Activated CD8-positive, alpha-beta T cell treated with anti-CD3 and anti-CD28 coated beads, Interleukin-2, amount 10 ng/mL, durations not matched to agents 7 days and 5 days (primary cell): ENCODE measurements at regions not wholly inside any gene's neighbourhood (a gene's known extent, or its start where the extent isn't known, plus 50 kb on each side); places are given as distances from the start of the nearest gene placed in this dataset.
"Not testable (repeated sequence)": the region's sequence is repeated elsewhere in the genome, so short reads cannot be mapped to it uniquely, and the experiment has no call there.

ENCODE experiments used
- ATAC-seq: fragments of 150-1000 bp; cut with Tn5 transposase; one replicate; pipeline ENCODE4 v1.10.0; 2021; ENCODE audit warnings: moderate library complexity
- CTCF ChIA-PET: fragments of 350-600 bp; sonication (Branson Sonifier 250); formaldehyde crosslinking; loops from one replicate; lab custom pipeline; 2021; ENCODE audit warnings: antibody characterized with exemption; lab: Charles Lee
- POLR2A ChIA-PET: fragments of 350-600 bp; sonication (Branson Sonifier 250); formaldehyde crosslinking; loops from one replicate; lab custom pipeline; 2021; ENCODE audit warnings: antibody characterized with exemption; lab: Charles Lee
- DNase-seq: peaks from one replicate; pipeline ENCODE4 v3.0.0-alpha.2; 2020
- H3K27ac Mint-ChIP-seq: one replicate; pipeline ENCODE4 v1.8.0; 2021; ENCODE audit warnings: mild to moderate bottlenecking, mixed read lengths
- H3K27me3 Mint-ChIP-seq: one replicate; pipeline ENCODE4 v1.8.0; 2021; ENCODE audit warnings: low read depth, mixed read lengths
- H3K36me3 Mint-ChIP-seq: one replicate; pipeline ENCODE4 v1.8.0; 2021; ENCODE audit warnings: low read depth, mixed read lengths
- H3K4me1 Mint-ChIP-seq: one replicate; pipeline ENCODE4 v1.8.0; 2021; ENCODE audit warnings: low read depth, mixed read lengths
- H3K4me3 Mint-ChIP-seq: one replicate; pipeline ENCODE4 v1.8.0; 2021; ENCODE audit warnings: mild to moderate bottlenecking, mixed read lengths
- H3K9me3 Mint-ChIP-seq: one replicate; pipeline ENCODE4 v1.8.0; 2022; ENCODE audit warnings: mixed read lengths; ENCODE audit not compliant: insufficient read depth

DNA sequence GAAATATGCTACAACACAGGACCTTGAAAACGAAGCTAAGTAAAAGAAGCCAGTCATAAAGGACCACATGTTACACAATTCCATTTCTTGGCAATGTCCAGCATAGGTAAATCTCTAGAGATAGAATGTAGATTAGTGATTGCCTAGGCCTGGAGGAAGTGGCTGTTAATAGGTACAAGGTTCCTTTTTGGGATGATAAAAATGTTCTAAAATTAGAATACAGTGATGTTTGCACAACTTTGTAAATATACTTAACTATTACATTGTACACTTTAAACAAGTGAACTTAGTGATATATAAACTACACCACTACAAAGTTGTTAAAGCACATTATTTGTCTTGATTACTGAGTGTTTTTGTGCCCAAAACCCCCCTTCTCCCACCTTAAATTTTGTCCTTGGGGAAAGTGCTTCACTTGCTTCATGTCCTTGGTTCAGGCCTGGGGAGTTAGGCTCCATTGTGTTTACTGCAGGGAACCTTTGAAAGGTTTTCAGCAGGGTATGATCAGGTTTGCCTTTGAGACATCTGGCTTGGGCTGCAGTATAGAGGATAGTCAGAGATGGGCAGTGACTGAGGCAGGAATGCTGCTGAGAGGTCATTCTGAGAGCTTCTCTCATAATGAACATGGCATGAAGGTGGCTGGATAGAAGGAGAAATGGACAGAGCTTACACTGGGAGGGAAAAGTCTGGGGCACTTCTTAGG lies 1052.6 kb downstream of the REEP3 start:
- ATAC-seq (no peak), DNase-seq (no peak)
- H3K36me3 Mint-ChIP-seq: no peaks in the 10 kb centered on the region
- no peaks in the 10 kb centered on the region for H3K27me3 Mint-ChIP-seq
- peaks cover 6% of the 10 kb centered on the region for H3K9me3 Mint-ChIP-seq
- ChIA-PET POLR2A (no interaction called here), CTCF (no interaction called here)
- no peak overlapping the region for H3K27ac Mint-ChIP-seq
- H3K4me3 Mint-ChIP-seq: no peak overlapping the region
- no peaks in the 10 kb centered on the region for H3K4me1 Mint-ChIP-seq

DNA sequence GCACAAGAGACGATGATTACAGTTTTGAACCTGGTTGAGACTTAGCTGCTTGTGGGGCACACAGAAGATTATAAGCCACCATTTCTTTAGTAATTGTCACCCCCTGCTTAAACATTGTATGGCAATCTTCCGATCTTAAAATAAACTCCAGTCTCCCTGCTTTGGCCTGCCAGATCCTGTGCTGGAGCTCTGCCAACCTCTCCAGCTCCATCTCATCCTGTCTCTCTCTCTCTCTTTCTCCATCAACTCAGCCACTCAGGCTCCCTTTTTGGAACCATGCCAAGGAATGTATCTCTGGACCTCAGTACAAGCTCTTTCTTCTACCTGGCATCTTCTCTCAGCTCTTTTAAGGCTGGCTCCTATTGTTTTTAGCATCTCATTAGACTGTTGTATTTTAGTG lies 1053.2 kb downstream of the REEP3 start:
- no peaks in the 10 kb centered on the region for H3K36me3 Mint-ChIP-seq
- H3K9me3 Mint-ChIP-seq: peaks cover 6% of the 10 kb centered on the region
- H3K4me3 Mint-ChIP-seq: no peak overlapping the region
- no peaks in the 10 kb centered on the region for H3K27me3 Mint-ChIP-seq
- POLR2A ChIA-PET: no interaction called here
- no peak for DNase-seq
- CTCF ChIA-PET: no interaction called here
- no peak for ATAC-seq
- H3K27ac Mint-ChIP-seq: no peak overlapping the region
- no peaks in the 10 kb centered on the region for H3K4me1 Mint-ChIP-seq

DNA sequence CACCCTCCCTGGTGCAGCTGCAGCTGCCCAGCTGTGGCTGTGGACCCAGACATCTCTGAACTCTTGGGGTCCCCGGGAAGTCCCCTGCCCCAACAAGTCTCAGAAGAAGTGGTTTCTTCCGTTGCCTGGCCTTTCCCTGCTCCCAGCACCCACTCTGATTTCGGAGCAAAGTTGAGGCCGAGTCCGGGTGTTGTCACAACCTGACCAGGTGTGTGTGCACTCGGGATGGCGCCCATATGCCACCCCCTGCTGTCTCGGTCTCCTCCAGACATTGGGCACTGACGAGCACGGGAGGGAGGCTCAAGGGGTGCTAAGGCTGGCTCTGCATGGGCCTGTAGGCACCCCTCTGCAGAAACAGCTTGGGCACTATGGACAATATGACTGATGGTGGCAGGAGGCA lies 1055.3 kb downstream of the REEP3 start:
- POLR2A ChIA-PET: no interaction called here
- Mint-ChIP-seq H3K27me3 (no peaks in the 10 kb centered on the region), H3K36me3 (no peaks in the 10 kb centered on the region), H3K27ac (no peak overlapping the region), H3K4me3 (no peak overlapping the region), H3K9me3 (peaks cover 4% of the 10 kb centered on the region), H3K4me1 (no peaks in the 10 kb centered on the region)
- no peak for DNase-seq
- ATAC-seq: no peak
- CTCF ChIA-PET: no interaction called here

DNA sequence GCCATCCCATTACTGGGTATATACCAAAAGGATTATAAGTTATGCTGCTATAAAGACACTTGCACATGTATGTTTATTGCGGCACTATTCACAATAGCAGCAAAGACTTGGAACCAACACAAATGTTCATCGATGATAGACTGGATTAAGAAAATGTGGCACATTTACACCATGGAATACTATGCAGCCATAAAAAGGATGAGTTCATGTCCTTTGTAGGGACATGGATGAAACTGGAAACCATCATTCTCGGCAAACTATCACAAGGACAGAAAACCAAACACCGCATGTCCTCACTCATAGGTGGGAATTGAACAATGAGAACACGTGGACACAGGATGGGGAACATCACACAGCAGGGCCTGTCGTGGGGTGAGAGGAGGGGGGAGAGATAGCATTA lies 1057.6 kb downstream of the REEP3 start:
- H3K36me3 Mint-ChIP-seq, H3K9me3 Mint-ChIP-seq, H3K27me3 Mint-ChIP-seq, H3K4me3 Mint-ChIP-seq, H3K27ac Mint-ChIP-seq, CTCF ChIA-PET, H3K4me1 Mint-ChIP-seq, POLR2A ChIA-PET, DNase-seq, ATAC-seq: not testable (repeated sequence)

DNA sequence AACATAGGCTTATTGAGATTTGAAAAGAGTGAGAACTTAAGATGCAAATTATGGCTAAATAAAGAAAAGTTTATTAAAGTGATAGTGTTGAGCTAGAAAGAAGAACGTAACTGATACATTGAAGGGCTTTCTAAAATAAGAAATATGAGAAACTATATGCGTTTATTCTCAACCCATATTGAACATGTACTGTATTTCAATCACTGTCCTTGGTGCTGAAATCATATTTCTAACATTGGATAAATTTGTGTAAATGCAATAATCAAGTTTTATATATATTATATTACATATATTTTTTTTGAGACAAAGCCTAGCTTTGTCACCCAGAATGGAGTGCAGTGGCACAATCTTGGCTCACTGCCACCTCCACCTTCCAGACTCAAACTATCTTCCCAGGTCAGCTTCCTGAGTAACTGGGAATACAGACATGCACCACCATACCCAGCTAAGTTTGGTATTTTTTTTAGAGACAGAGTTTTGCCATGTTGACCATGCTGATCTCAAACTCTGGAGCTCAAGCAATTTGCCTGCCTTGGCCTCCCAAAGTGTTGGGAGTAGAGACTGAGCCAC lies 1065.8 kb downstream of the REEP3 start:
- POLR2A ChIA-PET: no interaction called here
- Mint-ChIP-seq H3K9me3 (peaks cover 7% of the 10 kb centered on the region), H3K36me3 (no peaks in the 10 kb centered on the region), H3K27me3 (no peaks in the 10 kb centered on the region), H3K4me1 (no peaks in the 10 kb centered on the region), H3K27ac (no peak overlapping the region), H3K4me3 (no peak overlapping the region)
- ATAC-seq (no peak), DNase-seq (no peak)
- CTCF ChIA-PET: no interaction called here

DNA sequence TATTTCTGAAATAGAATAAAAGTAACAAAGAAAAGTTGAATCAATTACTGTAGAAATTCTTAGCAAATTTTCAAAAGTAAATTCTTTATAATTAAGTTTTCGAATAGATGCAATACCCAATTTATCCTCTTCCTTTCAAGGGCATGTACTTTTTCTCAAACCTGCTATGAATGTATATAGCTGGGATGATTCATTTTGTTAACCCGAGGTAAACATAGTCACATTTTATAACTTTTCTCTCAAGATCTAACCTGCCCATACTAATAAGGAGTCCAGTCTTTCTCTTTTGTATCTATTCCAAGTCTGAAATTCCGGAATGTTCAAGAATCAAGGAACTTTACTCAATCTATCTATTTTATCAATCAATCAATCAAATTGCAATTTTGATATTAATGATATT lies 1072.9 kb downstream of the REEP3 start:
- no peaks in the 10 kb centered on the region for H3K4me1 Mint-ChIP-seq
- H3K9me3 Mint-ChIP-seq: peaks cover 15% of the 10 kb centered on the region
- H3K4me3 Mint-ChIP-seq: no peak overlapping the region
- ChIA-PET CTCF (no interaction called here), POLR2A (no interaction called here)
- H3K27ac Mint-ChIP-seq: no peak overlapping the region
- no peak for ATAC-seq
- DNase-seq: no peak
- no peaks in the 10 kb centered on the region for H3K27me3 Mint-ChIP-seq
- H3K36me3 Mint-ChIP-seq: no peaks in the 10 kb centered on the region

DNA sequence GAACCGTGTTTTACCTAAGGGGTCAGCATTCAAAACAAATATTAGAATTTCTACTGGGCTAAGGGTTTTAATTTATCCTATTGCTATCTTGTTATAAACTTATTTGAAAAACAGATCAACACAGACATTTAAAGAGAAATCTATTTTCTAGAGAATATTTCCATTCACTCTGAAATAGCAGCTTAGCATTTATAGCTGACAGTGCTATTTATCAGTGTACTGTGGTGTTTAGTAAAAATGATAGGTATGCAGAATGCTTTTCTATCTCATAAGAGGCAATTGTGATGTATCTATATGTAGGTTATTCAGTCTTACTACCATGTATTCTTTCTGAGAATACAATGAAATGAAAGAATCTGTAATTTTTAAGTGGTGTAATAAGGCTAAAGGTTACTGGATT lies 1077.4 kb downstream of the REEP3 start:
- H3K27ac Mint-ChIP-seq: no peak overlapping the region
- ATAC-seq (no peak), DNase-seq (no peak)
- peaks cover 15% of the 10 kb centered on the region for H3K9me3 Mint-ChIP-seq
- H3K36me3 Mint-ChIP-seq: no peaks in the 10 kb centered on the region
- CTCF ChIA-PET: no interaction called here
- no peak overlapping the region for H3K4me3 Mint-ChIP-seq
- POLR2A ChIA-PET: no interaction called here
- no peaks in the 10 kb centered on the region for H3K27me3 Mint-ChIP-seq
- no peaks in the 10 kb centered on the region for H3K4me1 Mint-ChIP-seq

DNA sequence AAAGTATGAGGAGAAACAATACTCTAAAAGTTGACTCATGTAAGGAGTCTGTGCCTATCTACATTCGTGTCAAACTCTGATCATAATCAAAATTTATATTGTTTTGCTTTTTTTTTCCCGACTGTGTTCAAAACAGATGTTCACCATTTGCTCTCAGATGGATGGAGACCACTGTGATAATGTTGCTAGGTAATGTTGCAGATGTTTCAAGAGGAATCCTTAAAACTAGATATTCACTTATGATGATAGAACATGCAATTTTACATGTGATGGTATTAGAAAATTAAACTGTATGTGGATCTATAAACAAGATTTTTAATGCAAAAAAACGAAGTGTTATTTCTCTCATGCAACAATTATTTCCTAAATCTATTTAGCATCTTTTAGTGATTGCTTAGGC lies 1080.1 kb downstream of the REEP3 start:
- Mint-ChIP-seq H3K27ac (no peak overlapping the region), H3K9me3 (peaks cover 8% of the 10 kb centered on the region), H3K36me3 (no peaks in the 10 kb centered on the region), H3K4me1 (no peaks in the 10 kb centered on the region), H3K27me3 (no peaks in the 10 kb centered on the region), H3K4me3 (no peak overlapping the region)
- POLR2A ChIA-PET: no interaction called here
- ATAC-seq (no peak), DNase-seq (no peak)
- CTCF ChIA-PET: no interaction called here

DNA sequence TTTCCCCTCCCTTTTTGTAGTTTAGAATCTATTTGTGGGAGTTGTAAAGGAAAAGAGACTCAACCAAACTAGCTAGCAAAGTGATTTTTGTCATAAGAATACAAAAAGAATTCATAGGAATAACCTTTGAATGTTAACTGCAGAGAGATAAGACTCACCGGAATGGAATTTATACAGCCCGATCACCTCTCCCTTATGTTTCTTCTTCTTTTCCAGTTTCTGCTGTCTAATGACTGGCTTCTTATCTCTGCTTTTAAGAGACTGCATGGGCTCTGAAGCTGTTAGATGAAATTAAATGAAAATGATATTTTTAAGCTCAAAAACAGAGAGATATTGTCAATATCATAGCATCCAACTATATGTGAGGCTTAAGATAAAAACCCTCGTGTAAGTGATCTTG lies 1095.9 kb downstream of the REEP3 start:
- CTCF ChIA-PET: no interaction called here
- no peaks in the 10 kb centered on the region for H3K9me3 Mint-ChIP-seq
- POLR2A ChIA-PET: no interaction called here

DNA sequence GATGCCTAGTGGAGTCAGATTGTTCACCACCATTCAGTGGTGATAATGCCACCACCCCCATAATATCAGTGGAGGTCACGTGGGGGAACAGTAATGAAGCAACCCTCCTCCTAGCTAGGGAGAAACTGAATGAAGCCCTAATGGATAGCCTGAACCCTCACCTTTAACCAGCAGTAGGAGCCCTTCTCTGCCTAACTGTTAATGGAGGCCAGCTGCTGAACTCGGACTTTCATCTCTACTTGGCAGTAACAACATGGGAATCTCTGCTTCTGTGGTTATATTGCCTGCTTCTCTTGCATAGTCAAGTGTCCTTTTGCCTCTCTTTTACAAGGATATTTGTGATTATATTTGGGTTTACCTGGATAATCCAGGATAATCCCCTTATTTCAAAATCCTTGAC lies 1097.9 kb downstream of the REEP3 start:
- ATAC-seq (no peak), DNase-seq (no peak)
- H3K4me1 Mint-ChIP-seq: no peaks in the 10 kb centered on the region
- H3K27ac Mint-ChIP-seq: no peak overlapping the region
- H3K27me3 Mint-ChIP-seq: no peaks in the 10 kb centered on the region
- ChIA-PET POLR2A (no interaction called here), CTCF (no interaction called here)
- H3K36me3 Mint-ChIP-seq: no peaks in the 10 kb centered on the region
- H3K4me3 Mint-ChIP-seq: no peak overlapping the region
- no peaks in the 10 kb centered on the region for H3K9me3 Mint-ChIP-seq

More for the DNA sequence above, 1095.9 kb downstream of the REEP3 start:
- no peaks in the 10 kb centered on the region for H3K4me1 Mint-ChIP-seq
- DNase-seq: no peak
- ATAC-seq: no peak
- no peaks in the 10 kb centered on the region for H3K27me3 Mint-ChIP-seq
- H3K36me3 Mint-ChIP-seq: no peaks in the 10 kb centered on the region
- H3K27ac Mint-ChIP-seq: no peak overlapping the region
- H3K4me3 Mint-ChIP-seq: no peak overlapping the region

DNA sequence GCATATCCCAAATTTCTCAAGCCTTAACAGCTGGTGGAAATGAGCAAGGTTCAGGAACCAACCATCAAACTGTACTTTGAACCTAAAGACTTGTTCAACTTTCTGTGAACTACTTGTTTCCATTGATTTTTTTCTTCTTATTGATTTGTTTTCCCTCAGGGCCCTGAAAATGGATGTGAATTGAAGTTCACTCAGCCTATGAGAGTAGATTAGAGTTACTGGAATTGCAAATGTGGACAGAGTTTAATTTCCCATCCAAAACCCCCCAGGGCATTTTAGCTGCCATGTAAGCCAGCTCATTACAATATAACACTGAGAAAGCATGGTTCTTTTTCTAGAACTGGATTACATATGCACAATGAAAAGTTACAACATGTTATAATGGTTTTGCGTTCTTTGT lies 1105.7 kb downstream of the REEP3 start:
- POLR2A ChIA-PET: no interaction called here
- Mint-ChIP-seq H3K36me3 (no peaks in the 10 kb centered on the region), H3K9me3 (peaks cover 8% of the 10 kb centered on the region), H3K27me3 (no peaks in the 10 kb centered on the region), H3K27ac (no peak overlapping the region), H3K4me3 (no peak overlapping the region), H3K4me1 (no peaks in the 10 kb centered on the region)
- ATAC-seq (no peak), DNase-seq (no peak)
- CTCF ChIA-PET: no interaction called here

DNA sequence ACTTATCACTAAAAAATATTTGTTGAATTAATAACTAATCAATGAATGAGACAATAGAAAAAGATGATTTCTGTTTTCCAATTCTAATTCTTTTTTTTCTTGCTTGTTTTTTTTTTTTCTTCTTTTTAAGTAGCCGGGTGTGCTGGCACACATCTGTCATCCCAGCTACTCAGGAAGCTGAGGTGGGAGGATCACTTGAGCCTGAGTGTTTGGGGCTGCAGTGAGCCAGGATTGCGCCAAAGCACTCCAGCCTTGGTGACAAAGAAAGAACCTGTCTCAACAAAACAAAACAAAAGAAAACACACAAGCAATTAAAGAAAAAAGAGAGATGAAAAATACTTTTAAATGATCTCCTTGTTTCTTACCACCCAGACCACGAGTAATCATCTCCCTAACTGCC lies 1109.3 kb downstream of the REEP3 start:
- ChIA-PET POLR2A (no interaction called here), CTCF (no interaction called here)
- Mint-ChIP-seq H3K27me3 (no peaks in the 10 kb centered on the region), H3K36me3 (no peaks in the 10 kb centered on the region), H3K27ac (no peak overlapping the region), H3K9me3 (peaks cover 8% of the 10 kb centered on the region), H3K4me3 (no peak overlapping the region), H3K4me1 (no peaks in the 10 kb centered on the region)
- ATAC-seq: no peak
- DNase-seq: no peak

DNA sequence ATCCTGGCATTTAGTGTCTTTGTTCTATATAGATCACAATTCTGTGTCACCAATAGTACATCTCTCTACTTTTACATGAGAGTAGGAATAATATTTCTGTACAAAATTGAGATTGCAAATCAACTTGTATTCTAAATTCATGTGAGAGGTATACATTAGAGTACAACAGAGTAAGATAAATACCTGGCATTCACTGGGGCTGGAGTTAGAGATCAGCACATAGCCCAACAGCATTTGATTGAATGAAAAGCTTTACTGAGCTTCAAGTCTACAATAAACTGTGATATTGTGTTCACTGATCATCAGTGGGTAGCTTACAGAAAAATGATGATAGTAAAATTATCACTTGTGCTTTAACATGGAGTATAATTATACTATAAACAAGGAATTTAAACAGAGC lies 1114.7 kb downstream of the REEP3 start:
- H3K4me3 Mint-ChIP-seq: no peak overlapping the region
- no peaks in the 10 kb centered on the region for H3K36me3 Mint-ChIP-seq
- CTCF ChIA-PET: no interaction called here
- H3K27me3 Mint-ChIP-seq: no peaks in the 10 kb centered on the region
- no peaks in the 10 kb centered on the region for H3K4me1 Mint-ChIP-seq
- POLR2A ChIA-PET: no interaction called here
- DNase-seq: no peak
- ATAC-seq: no peak
- H3K27ac Mint-ChIP-seq: no peak overlapping the region
- peaks cover 4% of the 10 kb centered on the region for H3K9me3 Mint-ChIP-seq
